ENCODE measurements at regions not wholly inside any gene's neighbourhood (a gene's known extent, or its start where the extent isn't known, plus 50 kb on each side); places are given as distances from the start of the nearest gene placed in this dataset.

GRCh38 chr5:40414922-40415321, 264.8 kb upstream of the PTGER4 start:
- Histone ChIP-seq H3K9me3 (ENCODE audit: low read length) (no peaks in the 10 kb centered on the region), H3K27me3 (ENCODE audit: insufficient read depth, low read length) (no peaks in the 10 kb centered on the region), H3K9me2 (ENCODE audit: low read depth, low read length) (no peaks in the 10 kb centered on the region), H3K4me1 (ENCODE audit: insufficient read depth, low read length, severe bottlenecking) (peaks cover 8% of the 10 kb centered on the region), H3K79me2 (ENCODE audit: insufficient read depth, low read length) (no peaks in the 10 kb centered on the region), H4K20me1 (ENCODE audit: insufficient read depth, low read length) (no peaks in the 10 kb centered on the region), H3K9ac (ENCODE audit: low read length) (no peak overlapping the region), H3F3A (ENCODE audit: insufficient read depth, low read length) (no peaks in the 10 kb centered on the region; the same call in 1 of the 2 replicates), H3K27ac (ENCODE audit: low read depth, low read length, poor library complexity, severe bottlenecking) (no peak overlapping the region), H3K4me2 (ENCODE audit: low read length) (no peak overlapping the region), H2AFZ (ENCODE audit: low read length) (no peak overlapping the region), H3K4me3 (ENCODE audit: low read depth, low read length, poor library complexity, severe bottlenecking) (no peak overlapping the region), H3K36me3 (ENCODE audit: insufficient read depth, low read length) (no peaks in the 10 kb centered on the region)
- no peak for TF ChIP-seq CTCF (IDR thresholded peaks at IDR 0.05; ENCODE audit: low read length)
- TF ChIP-seq EZH2 (IDR thresholded peaks at IDR 0.05; ENCODE audit: borderline replicate concordance, low read length), result no peak

DNA sequence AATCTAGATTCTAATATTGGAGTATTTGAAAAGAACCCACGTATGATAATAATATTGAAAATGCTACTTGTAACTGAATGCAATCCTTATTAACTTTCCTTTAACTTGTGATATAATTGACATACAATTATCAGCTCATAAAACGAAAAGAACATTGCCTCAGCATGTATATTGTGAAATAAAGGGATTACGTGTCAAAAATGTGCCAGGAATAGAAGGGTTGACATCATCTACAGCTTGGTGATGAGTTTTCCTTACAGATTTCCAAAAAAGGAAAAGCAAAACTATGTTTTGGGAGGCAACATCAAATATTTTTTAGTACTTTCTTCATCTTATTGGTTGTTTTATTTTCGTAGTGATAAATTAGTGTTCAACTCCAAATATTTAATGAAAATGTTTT, 266.0 kb upstream of the PTGER4 start:
- no peaks in the 10 kb centered on the region for H4K20me1 ChIP-seq (ENCODE audit: insufficient read depth, low read length)
- no peak overlapping the region for H3K27ac ChIP-seq (ENCODE audit: low read depth, low read length, poor library complexity, severe bottlenecking)
- no peak for TF ChIP-seq EZH2 (IDR thresholded peaks at IDR 0.05; ENCODE audit: borderline replicate concordance, low read length)
- no peak for TF ChIP-seq CTCF (IDR thresholded peaks at IDR 0.05; ENCODE audit: low read length)
- no peak overlapping the region for H2AFZ ChIP-seq (ENCODE audit: low read length)
- H3K9me2 ChIP-seq (ENCODE audit: low read depth, low read length), result no peaks in the 10 kb centered on the region
- peaks cover 19% of the 10 kb centered on the region for H3K4me1 ChIP-seq (ENCODE audit: insufficient read depth, low read length, severe bottlenecking)
- no peak overlapping the region for H3K9ac ChIP-seq (ENCODE audit: low read length)
- H3K79me2 ChIP-seq (ENCODE audit: insufficient read depth, low read length), result no peaks in the 10 kb centered on the region
- no peaks in the 10 kb centered on the region for H3K9me3 ChIP-seq (ENCODE audit: low read length)
- no peaks in the 10 kb centered on the region for H3K27me3 ChIP-seq (ENCODE audit: insufficient read depth, low read length)
- H3K36me3 ChIP-seq (ENCODE audit: insufficient read depth, low read length), result no peaks in the 10 kb centered on the region
- no peak overlapping the region for H3K4me3 ChIP-seq (ENCODE audit: low read depth, low read length, poor library complexity, severe bottlenecking)
- H3K4me2 ChIP-seq (ENCODE audit: low read length), result no peak overlapping the region
- H3F3A ChIP-seq (ENCODE audit: insufficient read depth, low read length), result no peaks in the 10 kb centered on the region; the same call in 1 of the 2 replicates

DNA sequence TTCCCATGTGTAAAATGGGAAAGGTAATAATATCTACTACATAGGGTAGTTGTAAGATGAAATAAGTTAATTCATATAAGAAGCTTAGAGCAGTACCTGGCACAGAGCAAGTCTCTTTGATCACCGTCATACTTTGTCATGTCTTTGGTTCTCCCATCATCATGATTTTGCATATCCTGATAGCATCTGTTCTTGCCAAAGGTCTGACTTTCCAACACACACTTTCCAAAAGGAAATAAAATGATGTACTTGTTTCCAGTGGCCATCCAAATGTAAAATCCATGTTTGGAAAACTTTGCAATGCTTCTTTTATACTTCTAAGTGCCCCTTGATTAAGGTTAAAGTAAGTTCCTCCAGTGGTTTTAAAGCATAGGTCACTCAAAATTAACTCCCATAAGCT, 266.9 kb upstream of the PTGER4 start:
- H3K4me1 ChIP-seq (ENCODE audit: insufficient read depth, low read length, severe bottlenecking), result peaks cover 19% of the 10 kb centered on the region
- no peaks in the 10 kb centered on the region for H3K9me2 ChIP-seq (ENCODE audit: low read depth, low read length)
- H3F3A ChIP-seq (ENCODE audit: insufficient read depth, low read length), result no peaks in the 10 kb centered on the region; the same call in 1 of the 2 replicates
- no peak overlapping the region for H3K4me3 ChIP-seq (ENCODE audit: low read depth, low read length, poor library complexity, severe bottlenecking)
- no peaks in the 10 kb centered on the region for H3K79me2 ChIP-seq (ENCODE audit: insufficient read depth, low read length)
- H3K27me3 ChIP-seq (ENCODE audit: insufficient read depth, low read length), result no peaks in the 10 kb centered on the region
- no peak overlapping the region for H3K4me2 ChIP-seq (ENCODE audit: low read length)
- no peak for TF ChIP-seq EZH2 (IDR thresholded peaks at IDR 0.05; ENCODE audit: borderline replicate concordance, low read length)
- TF ChIP-seq CTCF (IDR thresholded peaks at IDR 0.05; ENCODE audit: low read length), result no peak
- no peak overlapping the region; the same call in 1 of the 2 replicates for H2AFZ ChIP-seq (ENCODE audit: low read length)
- H4K20me1 ChIP-seq (ENCODE audit: insufficient read depth, low read length), result no peaks in the 10 kb centered on the region
- H3K36me3 ChIP-seq (ENCODE audit: insufficient read depth, low read length), result no peaks in the 10 kb centered on the region
- no peak overlapping the region for H3K27ac ChIP-seq (ENCODE audit: low read depth, low read length, poor library complexity, severe bottlenecking)
- H3K9ac ChIP-seq (ENCODE audit: low read length), result no peak overlapping the region
- no peaks in the 10 kb centered on the region for H3K9me3 ChIP-seq (ENCODE audit: low read length)
